HepG2 (cell line): ENCODE measurements at regions not wholly inside any gene's neighbourhood (a gene's known extent, or its start where the extent isn't known, plus 50 kb on each side); places are given as distances from the start of the nearest gene placed in this dataset.

Source experiments
- MAFK ChIP-seq, 2 experiments: IDR thresholded peaks in 1 of 2; conservative IDR thresholded peaks in 1 of 2; 2 replicates each; pipeline ENCODE4 v1.6.1; 2011; ENCODE audit warnings: improper control_type of control experiment in 2 of 2, low read length in 2 of 2
- PHF8 ChIP-seq: sonication (generic); formaldehyde crosslinking; IDR thresholded peaks from 2 replicates; pipeline ENCODE4 v1.5.0; 2020; ENCODE audit warnings: missing genetic modification reagents
- POGZ ChIP-seq: sonication (generic); formaldehyde crosslinking; IDR thresholded peaks from 2 replicates; pipeline ENCODE4 v1.4.0; 2020; ENCODE audit warnings: mild to moderate bottlenecking, missing genetic modification reagents
- POLR2A ChIP-seq, 2 experiments: IDR thresholded peaks; 2 replicates each; pipeline ENCODE4 v1.6.1; 2011; ENCODE audit warnings: low read depth in 2 of 2, low read length in 2 of 2, mild to moderate bottlenecking in 1 of 2, moderate library complexity in 1 of 2; ENCODE audit not compliant: insufficient read depth in 1 of 2
- RORA ChIP-seq: sonication (generic); formaldehyde crosslinking; IDR thresholded peaks from 2 replicates; pipeline ENCODE4 v1.5.0; 2020; ENCODE audit warnings: mild to moderate bottlenecking, missing genetic modification reagents, moderate library complexity
- SNAI1 ChIP-seq: sonication (generic); formaldehyde crosslinking; IDR thresholded peaks from 2 replicates; pipeline ENCODE4 v1.5.0; 2020; ENCODE audit warnings: mild to moderate bottlenecking, missing genetic modification reagents, borderline replicate concordance
- SP140L ChIP-seq: sonication (generic); formaldehyde crosslinking; IDR thresholded peaks from 2 replicates; pipeline ENCODE4 v1.4.0; 2020; ENCODE audit warnings: missing genetic modification reagents, borderline replicate concordance
- TF ChIP-seq, protein P1 (sequence below): sonication (generic); formaldehyde crosslinking; IDR thresholded peaks from 2 replicates; pipeline ENCODE4 v1.8.1; 2022; ENCODE audit warnings: low read depth, mild to moderate bottlenecking, missing genetic modification reagents
- TF ChIP-seq, protein P2 (sequence below): sonication (generic); formaldehyde crosslinking; IDR thresholded peaks from 2 replicates; pipeline ENCODE4 v1.4.0; 2020; ENCODE audit warnings: missing genetic modification reagents, borderline replicate concordance

DNA sequence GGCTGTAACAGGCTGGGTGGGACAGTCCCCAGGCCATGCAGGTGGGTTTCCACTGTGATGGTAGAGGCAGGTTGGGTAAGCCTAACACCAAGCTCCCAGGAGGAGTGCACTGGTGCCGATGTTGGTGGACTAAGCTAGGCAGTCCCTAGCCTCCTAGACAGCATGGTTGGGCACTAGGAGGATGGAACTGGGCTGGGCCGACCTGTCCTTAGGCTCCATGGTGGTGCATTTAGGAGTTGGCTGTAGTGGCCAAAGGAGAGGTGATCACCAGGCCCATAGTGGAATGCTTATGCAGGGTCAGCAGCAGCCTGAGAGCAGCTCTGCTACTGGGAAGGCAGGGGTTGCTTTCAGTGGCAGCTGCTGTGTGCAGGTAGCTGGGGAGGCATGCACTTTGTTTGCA is 247.7 kb upstream of the CNTNAP2 start:
- no peak for TF ChIP-seq PHF8 (CRISPR knock-in tag)
- TF ChIP-seq, protein P1, sequence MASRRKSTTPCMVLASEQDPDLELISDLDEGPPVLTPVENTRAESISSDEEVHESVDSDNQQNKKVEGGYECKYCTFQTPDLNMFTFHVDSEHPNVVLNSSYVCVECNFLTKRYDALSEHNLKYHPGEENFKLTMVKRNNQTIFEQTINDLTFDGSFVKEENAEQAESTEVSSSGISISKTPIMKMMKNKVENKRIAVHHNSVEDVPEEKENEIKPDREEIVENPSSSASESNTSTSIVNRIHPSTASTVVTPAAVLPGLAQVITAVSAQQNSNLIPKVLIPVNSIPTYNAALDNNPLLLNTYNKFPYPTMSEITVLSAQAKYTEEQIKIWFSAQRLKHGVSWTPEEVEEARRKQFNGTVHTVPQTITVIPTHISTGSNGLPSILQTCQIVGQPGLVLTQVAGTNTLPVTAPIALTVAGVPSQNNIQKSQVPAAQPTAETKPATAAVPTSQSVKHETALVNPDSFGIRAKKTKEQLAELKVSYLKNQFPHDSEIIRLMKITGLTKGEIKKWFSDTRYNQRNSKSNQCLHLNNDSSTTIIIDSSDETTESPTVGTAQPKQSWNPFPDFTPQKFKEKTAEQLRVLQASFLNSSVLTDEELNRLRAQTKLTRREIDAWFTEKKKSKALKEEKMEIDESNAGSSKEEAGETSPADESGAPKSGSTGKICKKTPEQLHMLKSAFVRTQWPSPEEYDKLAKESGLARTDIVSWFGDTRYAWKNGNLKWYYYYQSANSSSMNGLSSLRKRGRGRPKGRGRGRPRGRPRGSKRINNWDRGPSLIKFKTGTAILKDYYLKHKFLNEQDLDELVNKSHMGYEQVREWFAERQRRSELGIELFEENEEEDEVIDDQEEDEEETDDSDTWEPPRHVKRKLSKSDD (CRISPR knock-in tag): no peak
- TF ChIP-seq, protein P2, sequence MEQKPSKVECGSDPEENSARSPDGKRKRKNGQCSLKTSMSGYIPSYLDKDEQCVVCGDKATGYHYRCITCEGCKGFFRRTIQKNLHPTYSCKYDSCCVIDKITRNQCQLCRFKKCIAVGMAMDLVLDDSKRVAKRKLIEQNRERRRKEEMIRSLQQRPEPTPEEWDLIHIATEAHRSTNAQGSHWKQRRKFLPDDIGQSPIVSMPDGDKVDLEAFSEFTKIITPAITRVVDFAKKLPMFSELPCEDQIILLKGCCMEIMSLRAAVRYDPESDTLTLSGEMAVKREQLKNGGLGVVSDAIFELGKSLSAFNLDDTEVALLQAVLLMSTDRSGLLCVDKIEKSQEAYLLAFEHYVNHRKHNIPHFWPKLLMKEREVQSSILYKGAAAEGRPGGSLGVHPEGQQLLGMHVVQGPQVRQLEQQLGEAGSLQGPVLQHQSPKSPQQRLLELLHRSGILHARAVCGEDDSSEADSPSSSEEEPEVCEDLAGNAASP: no peak
- no peak for TF ChIP-seq POGZ (CRISPR knock-in tag)
- TF ChIP-seq MAFK (conservative IDR thresholded peaks at IDR 0.05 in 1 of 2, IDR thresholded peaks at IDR 0.05 in 1 of 2; ENCODE audit: low read length in 2 of 2): no peak
- no peak for TF ChIP-seq POLR2A (IDR thresholded peaks at IDR 0.05; ENCODE audit: insufficient read depth in 1 of 2, low read depth in 2 of 2, low read length in 2 of 2)
- TF ChIP-seq RORA (CRISPR knock-in tag): no peak
- TF ChIP-seq SP140L (CRISPR knock-in tag): no peak
- TF ChIP-seq SNAI1 (CRISPR knock-in tag): no peak
